ENCODE measurements at regions not wholly inside any gene's neighbourhood (a gene's known extent, or its start where the extent isn't known, plus 50 kb on each side); places are given as distances from the start of the nearest gene placed in this dataset.

- 65 to 71% methylated on average over 3 of the region's 3 CpGs for WGBS, 2 donors
- DNase-seq, result no peak
- Histone ChIP-seq H3K27ac (no peak overlapping the region), H3K4me3 (replicated peaks in 1 of 3) (no peak overlapping the region), H3K27me3 (no peaks in the 10 kb centered on the region), H3K9me3 (no peaks in the 10 kb centered on the region), H3K4me1 (no peaks in the 10 kb centered on the region), H3K36me3 (no peaks in the 10 kb centered on the region)
- intact Hi-C loops (cut with DNase I), result no loop called here
- TF ChIP-seq CTCF (IDR thresholded peaks at IDR 0.05), result no peak
- TF ChIP-seq POLR2A (IDR thresholded peaks at IDR 0.05), result no peak
Observed at GRCh38 chr3:95750097-95750496, 1064.3 kb upstream of the EPHA6 start.

GRCh38 chr3:95751509-95751908 lies 1062.9 kb upstream of the EPHA6 start:
- 69 to 71% methylated on average over 3 of the region's 3 CpGs for WGBS, 2 donors
- no peaks in the 10 kb centered on the region for H3K36me3 ChIP-seq
- no peaks in the 10 kb centered on the region for H3K27me3 ChIP-seq
- DNase-seq, result no peak
- no peak overlapping the region for H3K27ac ChIP-seq
- H3K4me3 ChIP-seq (replicated peaks in 1 of 3), result no peak overlapping the region
- TF ChIP-seq CTCF (IDR thresholded peaks at IDR 0.05) (no peak), POLR2A (IDR thresholded peaks at IDR 0.05) (no peak)
- H3K9me3 ChIP-seq, result no peaks in the 10 kb centered on the region
- H3K4me1 ChIP-seq, result no peaks in the 10 kb centered on the region
- intact Hi-C loops (cut with DNase I), result no loop called here

- no peak overlapping the region for H3K27ac ChIP-seq
- H3K27me3 ChIP-seq, result no peaks in the 10 kb centered on the region
- intact Hi-C loops (cut with DNase I), result no loop called here
- no peak for DNase-seq
- WGBS, 2 donors, result 90 to 93% methylated on average over 2 of the region's 2 CpGs
- no peaks in the 10 kb centered on the region for H3K9me3 ChIP-seq
- H3K4me1 ChIP-seq, result no peaks in the 10 kb centered on the region
- no peak overlapping the region for H3K4me3 ChIP-seq (replicated peaks in 1 of 3)
- TF ChIP-seq POLR2A (IDR thresholded peaks at IDR 0.05), result no peak
- no peak for TF ChIP-seq CTCF (IDR thresholded peaks at IDR 0.05)
- H3K36me3 ChIP-seq, result no peaks in the 10 kb centered on the region
Observed at GRCh38 chr3:95752199-95752598, 1062.2 kb upstream of the EPHA6 start.

- intact Hi-C loops (cut with DNase I), result no loop called here
- Histone ChIP-seq H3K9me3 (no peaks in the 10 kb centered on the region), H3K36me3 (no peaks in the 10 kb centered on the region), H3K27me3 (no peaks in the 10 kb centered on the region), H3K4me3 (replicated peaks in 1 of 3) (no peak overlapping the region), H3K4me1 (no peaks in the 10 kb centered on the region), H3K27ac (no peak overlapping the region)
- no peak for DNase-seq
- TF ChIP-seq POLR2A (IDR thresholded peaks at IDR 0.05), result no peak
- TF ChIP-seq CTCF (IDR thresholded peaks at IDR 0.05), result no peak
- 80 to 92% methylated on average over 4 of the region's 4 CpGs for WGBS, 2 donors
Observed at GRCh38 chr3:95758707-95759106, 1055.7 kb upstream of the EPHA6 start.

- Histone ChIP-seq H3K36me3 (no peaks in the 10 kb centered on the region), H3K4me3 (replicated peaks in 1 of 3) (no peak overlapping the region), H3K27ac (no peak overlapping the region), H3K4me1 (no peaks in the 10 kb centered on the region), H3K27me3 (no peaks in the 10 kb centered on the region), H3K9me3 (no peaks in the 10 kb centered on the region)
- DNase-seq, result no peak
- TF ChIP-seq POLR2A (IDR thresholded peaks at IDR 0.05), result no peak
- TF ChIP-seq CTCF (IDR thresholded peaks at IDR 0.05), result no peak
- intact Hi-C loops (cut with DNase I), result no loop called here
- WGBS, 2 donors, result 90 to 91% methylated on average over 4 to 5 of the region's 6 CpGs
Observed at GRCh38 chr3:95759614-95760301, 1054.6 kb upstream of the EPHA6 start.
